SK-N-SH (cell line): ENCODE measurements at regions not wholly inside any gene's neighbourhood (a gene's known extent, or its start where the extent isn't known, plus 50 kb on each side); places are given as distances from the start of the nearest gene placed in this dataset.

Source experiments
- CTCF ChIA-PET: fragments of 300-600, 350-600 bp; formaldehyde crosslinking; extraction: SDS; loops from one replicate; lab custom pipeline; 2021; lab: Yijun Ruan, JAX
- POLR2A ChIA-PET: fragments of 350-600 bp; sonication (Branson Sonifier 250); formaldehyde crosslinking; extraction: SDS; loops from one replicate; lab custom pipeline; 2020; ENCODE audit warnings: antibody characterized with exemption, inconsistent platforms; lab: Yijun Ruan, JAX
- DNase-seq: peaks from one replicate; pipeline ENCODE4 v3.0.0; 2012
- H2AFZ ChIP-seq: fragments of 200-600 bp; sonication (generic); 2 replicates; pipeline ENCODE4 v1.8.1; 2016; ENCODE audit warnings: antibody characterized with exemption, mild to moderate bottlenecking, low read depth
- H3F3A ChIP-seq: fragments of 200-600 bp; sonication (generic); replicated peaks from 2 replicates; pipeline ENCODE3; 2016; ENCODE audit warnings: antibody characterized with exemption, mild to moderate bottlenecking; ENCODE audit not compliant: insufficient read depth
- H3K27ac ChIP-seq, 2 experiments: fragments of 200-500 bp in 1 of 2; fragments of 200-600 bp in 1 of 2; sonication (Bioruptor generic) in 1 of 2; sonication (generic), shearing (Covaris generic) in 1 of 2; 2 replicates each; pipeline versions ENCODE4 v1.5.1 to v1.6.1; 2014 to 2016; ENCODE audit warnings: low read depth in 2 of 2, inconsistent platforms in 1 of 2, low read length in 1 of 2, mild to moderate bottlenecking in 1 of 2, mixed read lengths in 1 of 2
- H3K27me3 ChIP-seq: fragments of 200-600 bp; sonication (generic), shearing (Covaris generic); 2 replicates; pipeline ENCODE4 v1.6.1; 2016; ENCODE audit warnings: mixed run types; ENCODE audit not compliant: insufficient read depth
- H3K36me3 ChIP-seq, 2 experiments: fragments of 200-500 bp in 1 of 2; fragments of 200-600 bp in 1 of 2; sonication (Bioruptor generic) in 1 of 2; sonication (generic) in 1 of 2; replicated peaks in 1 of 2; 2 replicates each; pipeline versions ENCODE3 to v1.5.1; 2014 to 2016; ENCODE audit warnings: low read length in 1 of 2, mild to moderate bottlenecking in 1 of 2; ENCODE audit not compliant: insufficient read depth in 2 of 2, control insufficient read depth in 1 of 2
- H3K4me1 ChIP-seq, 2 experiments: fragments of 200-500 bp in 1 of 2; fragments of 200-600 bp in 1 of 2; sonication (Bioruptor generic) in 1 of 2; sonication (generic), shearing (Covaris generic) in 1 of 2; 2 replicates each; pipeline versions ENCODE4 v1.5.1 to v1.6.1; 2014 to 2016; ENCODE audit warnings: low read depth in 1 of 2, low read length in 1 of 2, mixed run types in 1 of 2; ENCODE audit not compliant: insufficient read depth in 2 of 2, control insufficient read depth in 1 of 2
- H3K4me2 ChIP-seq: fragments of 200-600 bp; sonication (generic), shearing (Covaris generic); 2 replicates; pipeline ENCODE4 v1.6.1; 2017; ENCODE audit warnings: mixed run types
- H3K4me3 ChIP-seq, 2 experiments: fragments of 200-500 bp in 1 of 2; fragments of 200-600 bp in 1 of 2; sonication (Bioruptor generic) in 1 of 2; sonication (generic), shearing (Covaris generic) in 1 of 2; 2 replicates each; pipeline versions ENCODE4 v1.5.1 to v1.8.1; 2014 to 2016; ENCODE audit warnings: low read depth in 2 of 2, inconsistent platforms in 1 of 2, low read length in 1 of 2, mild to moderate bottlenecking in 1 of 2, mixed read lengths in 1 of 2, moderate library complexity in 1 of 2
- H3K79me2 ChIP-seq: fragments of 200-600 bp; sonication (generic); 2 replicates; pipeline ENCODE4 v1.8.1; 2017; ENCODE audit warnings: mild to moderate bottlenecking; ENCODE audit not compliant: insufficient read depth
- H3K9ac ChIP-seq: fragments of 200-600 bp; sonication (generic); 2 replicates; pipeline ENCODE4 v1.6.1; 2017; ENCODE audit warnings: mixed run types
- H3K9me2 ChIP-seq: fragments of 200-600 bp; sonication (generic); 2 replicates; pipeline ENCODE4 v1.6.1; 2017; ENCODE audit warnings: mixed run types
- H3K9me3 ChIP-seq: fragments of 200-600 bp; sonication (generic); 2 replicates; pipeline ENCODE4 v1.6.1; 2017; ENCODE audit warnings: mixed run types, mild to moderate bottlenecking, moderate library complexity
- H4K20me1 ChIP-seq: fragments of 200-600 bp; sonication (generic); 2 replicates; pipeline ENCODE4 v1.6.1; 2017; ENCODE audit warnings: mild to moderate bottlenecking, mixed run types; ENCODE audit not compliant: insufficient read depth
- CHD2 ChIP-seq: fragments of 150-350 bp; IDR thresholded peaks from 2 replicates; pipeline ENCODE4 v1.6.1; 2018; ENCODE audit warnings: low read length; ENCODE audit not compliant: partially characterized antibody
- CTCF ChIP-seq: fragments of 200-600 bp; sonication (generic); IDR thresholded peaks from 2 replicates; pipeline ENCODE4 v1.6.1; 2017; ENCODE audit warnings: antibody characterized with exemption, mild to moderate bottlenecking, moderate library complexity
- EP300 ChIP-seq, 2 experiments: IDR thresholded peaks; 2 replicates each; pipeline versions ENCODE4 v1.4.0 to v1.6.1; 2012; ENCODE audit warnings: borderline replicate concordance in 1 of 2, low read depth in 1 of 2, low read length in 1 of 2
- FOSL2 ChIP-seq: IDR thresholded peaks from 2 replicates; pipeline ENCODE4 v1.4.0; 2012; ENCODE audit warnings: low read depth, mild to moderate bottlenecking, moderate library complexity, borderline replicate concordance
- FOXJ3 ChIP-seq: sonication (generic); formaldehyde crosslinking; IDR thresholded peaks from 2 replicates; pipeline ENCODE4 v1.5.1; 2020; ENCODE audit warnings: mild to moderate bottlenecking, missing genetic modification reagents
- GABPA ChIP-seq: IDR thresholded peaks from 2 replicates; pipeline ENCODE4 v1.4.0; 2012; ENCODE audit warnings: low read depth, mild to moderate bottlenecking
- GATA2 ChIP-seq: sonication (generic); formaldehyde crosslinking; IDR thresholded peaks from 2 replicates; pipeline ENCODE4 v1.5.0; 2020; ENCODE audit warnings: mild to moderate bottlenecking, missing genetic modification reagents
- NFIC ChIP-seq: IDR thresholded peaks from 2 replicates; pipeline ENCODE4 v1.4.0; 2012; ENCODE audit warnings: borderline replicate concordance
- RAD21 ChIP-seq: IDR thresholded peaks from 2 replicates; pipeline ENCODE4 v1.6.1; 2012; ENCODE audit warnings: mild to moderate bottlenecking, low read length
- RFX5 ChIP-seq: IDR thresholded peaks from 2 replicates; pipeline ENCODE4 v1.6.1; 2012; ENCODE audit warnings: mild to moderate bottlenecking, improper control_type of control experiment, low read length
- ZBTB33 ChIP-seq: IDR thresholded peaks from 2 replicates; pipeline ENCODE4 v1.4.0; 2012; ENCODE audit warnings: low read depth, borderline replicate concordance
- WGBS: methylation state at CpG from one replicate; pipeline ENCODE4 v1.1.6; 2017; ENCODE audit warnings: low lambda C conversion rate; 5-methylcytosine and 5-hydroxymethylcytosine counted together

- Histone ChIP-seq H3K4me3 (no peak overlapping the region), H3K27me3 (no peaks in the 10 kb centered on the region), H4K20me1 (no peaks in the 10 kb centered on the region), H2AFZ (no peak overlapping the region), H3K4me2 (no peak overlapping the region), H3K9me2 (no peaks in the 10 kb centered on the region), H3K9me3 (no peaks in the 10 kb centered on the region), H3K27ac (no peak overlapping the region), H3K9ac (no peak overlapping the region), H3F3A (no peaks in the 10 kb centered on the region), H3K36me3 (no peaks in the 10 kb centered on the region), H3K4me1 (peaks cover 0 to 22% of the 10 kb centered on the region in 2 experiments; a peak in 1 of 4 replicates), H3K79me2 (no peaks in the 10 kb centered on the region)
- DNase-seq: no peak
- ChIA-PET POLR2A (no interaction called here), CTCF (interaction anchor here (0.5 to 1.1 kb wide), 2 partner anchors 10 to 18 kb away, joined by 3 to 4 read pairs; no protein-coding TSS in a partner anchor)
- 34% methylated on average over 6 of the region's 6 CpGs for WGBS
- TF ChIP-seq RFX5 (no peak), GABPA (no peak), GATA2 (CRISPR knock-in tag) (no peak), CHD2 (no peak), RAD21 (no peak), CTCF (no peak), FOXJ3 (CRISPR knock-in tag) (no peak), EP300 (IDR thresholded peaks at IDR 0.05; ENCODE audit: borderline replicate concordance in 1 of 2, low read depth in 1 of 2, low read length in 1 of 2) (no peak), NFIC (no peak)
Measured at GRCh38 chr11:134557571-134558257, 145.7 kb upstream of the B3GAT1 start.

GRCh38 chr11:134556186-134556585 is 144.1 kb upstream of the B3GAT1 start:
- no peak overlapping the region for H3K4me2 ChIP-seq

More at GRCh38 chr11:134556186-134556585, 144.1 kb upstream of the B3GAT1 start:
- H3K79me2 ChIP-seq: no peaks in the 10 kb centered on the region
- no peak overlapping the region for H2AFZ ChIP-seq
- H3K9me2 ChIP-seq: no peaks in the 10 kb centered on the region
- H3K9ac ChIP-seq: no peak overlapping the region
- CTCF ChIA-PET: interaction anchor here (1.5 kb wide), 2 partner anchors 17 to 30 kb away, joined by 4 read pairs; no protein-coding TSS in a partner anchor
- H4K20me1 ChIP-seq: no peaks in the 10 kb centered on the region
- peaks cover 0 to 13% of the 10 kb centered on the region in 2 experiments; a peak in 1 of 4 replicates for H3K4me1 ChIP-seq
- H3F3A ChIP-seq: no peaks in the 10 kb centered on the region
- DNase-seq: no peak
- no peak overlapping the region for H3K27ac ChIP-seq
- POLR2A ChIA-PET: no interaction called here
- H3K27me3 ChIP-seq: no peaks in the 10 kb centered on the region
- H3K36me3 ChIP-seq: no peaks in the 10 kb centered on the region
- no peak overlapping the region for H3K4me3 ChIP-seq
- H3K9me3 ChIP-seq: no peaks in the 10 kb centered on the region
- no peak for TF ChIP-seq FOXJ3 (CRISPR knock-in tag)
- no peak for TF ChIP-seq GATA2 (CRISPR knock-in tag)
- no peak for TF ChIP-seq ZBTB33
- no peak for TF ChIP-seq FOSL2
- WGBS: 60% methylated on average over 4 of the region's 4 CpGs
